HG02970 (cell line): ENCODE measurements at regions not wholly inside any gene's neighbourhood (a gene's known extent, or its start where the extent isn't known, plus 50 kb on each side); places are given as distances from the start of the nearest gene placed in this dataset.
A peak's percentile ranks its signal among the peaks of the same experiment; 100 is the strongest.

Source experiments
- ATAC-seq: cut with Tn5 transposase; IDR thresholded peaks from one replicate; pipeline ENCODE4 v1.9.1; 2021; ENCODE audit warnings: mild to moderate bottlenecking, moderate library complexity, moderate number of reproducible peaks; ENCODE audit not compliant: unreplicated experiment, low FRiP score

GRCh38 chr7:95718577-95719410 lies 53.6 kb upstream of the DYNC1I1 start:
- no peak for ATAC-seq

GRCh38 chr7:95716357-95717122 lies 55.8 kb upstream of the DYNC1I1 start:
- no peak for ATAC-seq

GRCh38 chr7:95715274-95715673 lies 57.1 kb upstream of the DYNC1I1 start:
- peak; percentile 80 for ATAC-seq

- ATAC-seq, result no peak
Observed at GRCh38 chr7:95710711-95711110, 61.6 kb upstream of the DYNC1I1 start.

GRCh38 chr7:95700917-95701316 lies 71.4 kb upstream of the DYNC1I1 start:
- ATAC-seq, result no peak

GRCh38 chr7:95694334-95694733 lies 78.0 kb upstream of the DYNC1I1 start:
- no peak for ATAC-seq

- no peak for ATAC-seq
Observed at GRCh38 chr7:95693551-95694333, 78.6 kb upstream of the DYNC1I1 start.

- ATAC-seq, result no peak
Observed at GRCh38 chr7:95691464-95691863, 80.9 kb upstream of the DYNC1I1 start.

GRCh38 chr7:95690367-95690947 lies 81.9 kb upstream of the DYNC1I1 start:
- ATAC-seq, result peak; percentile 58

- no peak for ATAC-seq
Observed at GRCh38 chr7:95688931-95689495, 83.3 kb upstream of the DYNC1I1 start.

- no peak for ATAC-seq
Observed at GRCh38 chr7:95687759-95688343, 84.5 kb upstream of the DYNC1I1 start.

- no peak for ATAC-seq
Observed at GRCh38 chr7:95686109-95686508, 86.2 kb upstream of the DYNC1I1 start.

GRCh38 chr7:95684505-95684904 lies 87.8 kb upstream of the DYNC1I1 start:
- no peak for ATAC-seq

GRCh38 chr7:95684037-95684436 lies 87.7 kb upstream of the PDK4 start:
- no peak for ATAC-seq

GRCh38 chr7:95682913-95683312 lies 86.6 kb upstream of the PDK4 start:
- no peak for ATAC-seq

GRCh38 chr7:95676691-95677090 lies 80.4 kb upstream of the PDK4 start:
- ATAC-seq, result no peak

- no peak for ATAC-seq
Observed at GRCh38 chr7:95675632-95676031, 79.3 kb upstream of the PDK4 start.

- no peak for ATAC-seq
Observed at GRCh38 chr7:95675016-95675415, 78.7 kb upstream of the PDK4 start.

- ATAC-seq, result no peak
Observed at GRCh38 chr7:95674101-95674500, 77.8 kb upstream of the PDK4 start.

- no peak for ATAC-seq
Observed at GRCh38 chr7:95672434-95672833, 76.1 kb upstream of the PDK4 start.
